ENCODE measurements at regions not wholly inside any gene's neighbourhood (a gene's known extent, or its start where the extent isn't known, plus 50 kb on each side); places are given as distances from the start of the nearest gene placed in this dataset.

- CTCF ChIA-PET (ENCODE audit: unreplicated experiment), result no interaction called here
- H3K9me2 ChIP-seq (ENCODE audit: insufficient read depth, low read length), result no peaks in the 10 kb centered on the region
- POLR2A ChIA-PET, result no interaction called here
- no peaks in the 10 kb centered on the region for H3K79me2 ChIP-seq (ENCODE audit: insufficient read depth, low read depth, low read length)
- no peak overlapping the region for H2AFZ ChIP-seq (ENCODE audit: low read length)
- no peaks in the 10 kb centered on the region for H3K36me3 ChIP-seq (ENCODE audit: insufficient read depth, low read length)
- no peaks in the 10 kb centered on the region for H4K20me1 ChIP-seq (ENCODE audit: insufficient read depth, low read length)
- H3K4me3 ChIP-seq (ENCODE audit: low read depth, low read length, poor library complexity, severe bottlenecking), result no peak overlapping the region
- no peak overlapping the region for H3K4me2 ChIP-seq (ENCODE audit: low read length)
- BruUV-seq (replicated peaks), result no TSS peak
- intact Hi-C loops (cut with micrococcal nuclease; ENCODE audit: unreplicated experiment), result no loop called here
- no peaks in the 10 kb centered on the region for H3K4me1 ChIP-seq (ENCODE audit: insufficient read depth, low read length, poor library complexity, severe bottlenecking)
- no peak for DNase-seq (ENCODE audit: low spot score)
- TF ChIP-seq CTCF (conservative IDR thresholded peaks at IDR 0.05; ENCODE audit: low read length) (no peak), EZH2phosphoT487 (IDR thresholded peaks at IDR 0.05; ENCODE audit: borderline replicate concordance, low read depth, low read length) (no peak)
- H3K27ac ChIP-seq (ENCODE audit: low read depth, low read length, poor library complexity, severe bottlenecking), result no peak overlapping the region
- no peaks in the 10 kb centered on the region for H3K9me3 ChIP-seq (ENCODE audit: low read length)
Measured at GRCh38 chrY:12552471-12553283, 148.4 kb upstream of the USP9Y start.

GRCh38 chrY:12553909-12554308 is 147.1 kb upstream of the USP9Y start:
- Histone ChIP-seq H3K36me3 (ENCODE audit: insufficient read depth, low read length) (no peaks in the 10 kb centered on the region), H2AFZ (ENCODE audit: low read length) (no peak overlapping the region), H3K9me3 (ENCODE audit: low read length) (no peaks in the 10 kb centered on the region), H4K20me1 (ENCODE audit: insufficient read depth, low read length) (no peaks in the 10 kb centered on the region), H3K27ac (ENCODE audit: low read depth, low read length, poor library complexity, severe bottlenecking) (no peak overlapping the region), H3K9me2 (ENCODE audit: insufficient read depth, low read length) (no peaks in the 10 kb centered on the region), H3K4me2 (ENCODE audit: low read length) (no peak overlapping the region), H3K79me2 (ENCODE audit: insufficient read depth, low read depth, low read length) (no peaks in the 10 kb centered on the region), H3K4me3 (ENCODE audit: low read depth, low read length, poor library complexity, severe bottlenecking) (no peak overlapping the region), H3K4me1 (ENCODE audit: insufficient read depth, low read length, poor library complexity, severe bottlenecking) (no peaks in the 10 kb centered on the region)
- DNase-seq (ENCODE audit: low spot score), result no peak
- TF ChIP-seq CTCF (conservative IDR thresholded peaks at IDR 0.05; ENCODE audit: low read length) (no peak), EZH2phosphoT487 (IDR thresholded peaks at IDR 0.05; ENCODE audit: borderline replicate concordance, low read depth, low read length) (no peak)
- no TSS peak for BruUV-seq (replicated peaks)
- intact Hi-C loops (cut with micrococcal nuclease; ENCODE audit: unreplicated experiment), result no loop called here
- ChIA-PET POLR2A (no interaction called here), CTCF (ENCODE audit: unreplicated experiment) (no interaction called here)

GRCh38 chrY:12555005-12555404 is 146.0 kb upstream of the USP9Y start:
- no peak for DNase-seq (ENCODE audit: low spot score)
- no peaks in the 10 kb centered on the region for H3K36me3 ChIP-seq (ENCODE audit: insufficient read depth, low read length)
- no peak overlapping the region for H2AFZ ChIP-seq (ENCODE audit: low read length)
- H3K79me2 ChIP-seq (ENCODE audit: insufficient read depth, low read depth, low read length), result no peaks in the 10 kb centered on the region
- intact Hi-C loops (cut with micrococcal nuclease; ENCODE audit: unreplicated experiment), result no loop called here
- CTCF ChIA-PET (ENCODE audit: unreplicated experiment), result no interaction called here
- H3K4me1 ChIP-seq (ENCODE audit: insufficient read depth, low read length, poor library complexity, severe bottlenecking), result no peaks in the 10 kb centered on the region
- H4K20me1 ChIP-seq (ENCODE audit: insufficient read depth, low read length), result no peaks in the 10 kb centered on the region
- no peak for TF ChIP-seq EZH2phosphoT487 (IDR thresholded peaks at IDR 0.05; ENCODE audit: borderline replicate concordance, low read depth, low read length)
- no peak for TF ChIP-seq CTCF (conservative IDR thresholded peaks at IDR 0.05; ENCODE audit: low read length)
- no peak overlapping the region for H3K4me3 ChIP-seq (ENCODE audit: low read depth, low read length, poor library complexity, severe bottlenecking)
- no peaks in the 10 kb centered on the region for H3K9me3 ChIP-seq (ENCODE audit: low read length)
- no TSS peak for BruUV-seq (replicated peaks)
- no peak overlapping the region for H3K27ac ChIP-seq (ENCODE audit: low read depth, low read length, poor library complexity, severe bottlenecking)
- H3K4me2 ChIP-seq (ENCODE audit: low read length), result no peak overlapping the region
- POLR2A ChIA-PET, result no interaction called here
- H3K9me2 ChIP-seq (ENCODE audit: insufficient read depth, low read length), result no peaks in the 10 kb centered on the region
